Loucy (cell line): ENCODE measurements at regions not wholly inside any gene's neighbourhood (a gene's known extent, or its start where the extent isn't known, plus 50 kb on each side); places are given as distances from the start of the nearest gene placed in this dataset.

Experiments used
- H2AFZ ChIP-seq: fragments of 200-600 bp; sonication (generic); 2 replicates; pipeline ENCODE4 v1.6.0; 2016; ENCODE audit warnings: antibody characterized with exemption, mild to moderate bottlenecking, low read length, moderate library complexity
- H3F3A ChIP-seq: fragments of 200-600 bp; 2 replicates; pipeline ENCODE4 v1.6.0; 2016; ENCODE audit warnings: antibody characterized with exemption, low read depth, mild to moderate bottlenecking
- H3K27me3 ChIP-seq: fragments of 200-600 bp; sonication (generic); 2 replicates; pipeline ENCODE4 v1.6.1; 2014; ENCODE audit warnings: low read length, mild to moderate bottlenecking; ENCODE audit not compliant: insufficient read depth, poor library complexity, severe bottlenecking
- H3K36me3 ChIP-seq: fragments of 200-600 bp; sonication (generic); 2 replicates; pipeline ENCODE4 v1.6.1; 2016; ENCODE audit warnings: low read length; ENCODE audit not compliant: insufficient read depth
- H3K4me1 ChIP-seq: fragments of 200-600 bp; sonication (generic); 2 replicates; pipeline ENCODE4 v1.5.1; 2014; ENCODE audit warnings: low read length, mild to moderate bottlenecking; ENCODE audit not compliant: insufficient read depth, poor library complexity, severe bottlenecking
- H3K4me2 ChIP-seq: fragments of 200-600 bp; sonication (generic); 2 replicates; pipeline ENCODE4 v1.6.0; 2014; ENCODE audit warnings: antibody characterized with exemption, low read length, low read depth, mild to moderate bottlenecking; ENCODE audit not compliant: poor library complexity, severe bottlenecking
- H3K4me3 ChIP-seq: fragments of 200-600 bp; sonication (generic); 2 replicates; pipeline ENCODE4 v1.5.1; 2014; ENCODE audit warnings: low read length, mild to moderate bottlenecking, mixed read lengths; ENCODE audit not compliant: poor library complexity, severe bottlenecking
- H3K79me2 ChIP-seq: fragments of 200-600 bp; sonication (generic); 2 replicates; pipeline ENCODE4 v1.6.1; 2014; ENCODE audit warnings: low read length; ENCODE audit not compliant: insufficient read depth
- H3K9ac ChIP-seq: fragments of 200-600 bp; sonication (generic); 2 replicates; pipeline ENCODE4 v1.6.0; 2014; ENCODE audit warnings: mild to moderate bottlenecking, low read depth, low read length, moderate library complexity; ENCODE audit not compliant: poor library complexity, severe bottlenecking
- H3K9me2 ChIP-seq: fragments of 200-600 bp; sonication (generic); replicated peaks from 2 replicates; pipeline ENCODE4 v1.6.1; 2016; ENCODE audit warnings: low read depth, low read length, mixed read lengths
- H3K9me3 ChIP-seq: fragments of 200-600 bp; sonication (generic); 2 replicates; pipeline ENCODE4 v1.6.1; 2014; ENCODE audit warnings: mild to moderate bottlenecking, antibody characterized with exemption, low read length, low read depth; ENCODE audit not compliant: insufficient read depth
- H4K20me1 ChIP-seq: fragments of 200-600 bp; sonication (generic); 2 replicates; pipeline ENCODE4 v1.6.0; 2014; ENCODE audit warnings: antibody characterized with exemption, low read length, mild to moderate bottlenecking; ENCODE audit not compliant: insufficient read depth, poor library complexity, severe bottlenecking
- CTCF ChIP-seq: fragments of 200-600 bp; sonication (generic); conservative IDR thresholded peaks from 2 replicates; pipeline ENCODE4 v1.5.1; 2014; ENCODE audit warnings: mild to moderate bottlenecking, antibody characterized with exemption, low read length
- EZH2phosphoT487 ChIP-seq: fragments of 200-600 bp; IDR thresholded peaks from 2 replicates; pipeline ENCODE4 v1.6.1; 2018; ENCODE audit warnings: antibody characterized with exemption, mild to moderate bottlenecking, moderate library complexity, borderline replicate concordance

DNA sequence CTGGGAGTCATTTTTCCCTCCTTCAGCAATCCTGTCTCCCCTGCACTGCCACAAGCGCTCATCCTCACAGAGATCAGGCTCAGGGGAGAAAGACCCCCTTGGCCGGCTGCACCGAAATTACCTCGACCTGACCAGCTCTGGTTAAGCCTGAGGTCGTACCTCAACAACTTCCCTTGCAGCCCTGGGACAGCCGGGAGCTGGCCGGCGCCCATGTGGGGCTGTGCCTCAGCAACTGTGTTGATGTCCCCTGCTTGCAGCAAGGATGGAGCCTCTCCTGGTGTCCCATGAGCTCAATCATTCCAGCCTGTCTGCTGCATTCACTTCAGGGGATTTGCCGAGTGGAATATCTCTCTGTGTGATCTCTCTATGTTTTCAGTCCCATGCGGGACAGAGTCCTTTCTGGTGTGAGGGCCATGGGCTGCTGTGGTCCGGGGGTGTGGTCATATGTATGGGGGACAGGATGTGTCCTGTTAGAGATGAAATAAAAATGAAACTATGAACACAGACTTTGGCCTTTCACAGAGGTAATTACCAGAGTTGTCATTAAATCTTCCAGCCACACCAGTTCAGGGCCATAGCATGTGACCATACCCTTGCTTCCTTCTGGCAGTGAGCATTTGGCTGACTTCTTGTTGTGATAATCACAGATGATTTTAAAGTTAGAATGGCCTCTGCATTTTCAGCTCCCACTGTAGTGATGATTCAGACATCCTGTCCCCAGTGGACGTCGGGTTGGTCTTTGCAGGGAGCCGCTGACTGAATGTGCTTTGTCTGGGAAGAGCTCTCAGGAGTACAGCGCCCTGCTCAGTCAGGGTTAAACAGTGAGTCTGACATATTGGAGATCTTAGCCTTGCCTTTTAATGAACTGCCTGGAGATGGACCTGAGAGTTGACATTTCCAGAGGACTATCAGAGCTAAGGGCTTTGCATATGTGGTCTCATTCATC lies 405.9 kb downstream of the AACS start:
- Histone ChIP-seq H2AFZ (no peak overlapping the region), H3F3A (no peaks in the 10 kb centered on the region), H3K9me2 (no peaks in the 10 kb centered on the region), H4K20me1 (no peaks in the 10 kb centered on the region), H3K9me3 (no peaks in the 10 kb centered on the region), H3K4me1 (no peaks in the 10 kb centered on the region), H3K36me3 (no peaks in the 10 kb centered on the region), H3K27me3 (no peaks in the 10 kb centered on the region), H3K79me2 (no peaks in the 10 kb centered on the region), H3K4me3 (no peak overlapping the region), H3K9ac (no peak overlapping the region), H3K4me2 (no peak overlapping the region)
- TF ChIP-seq EZH2phosphoT487 (no peak), CTCF (no peak)

GRCh38 chr12:125473501-125473900 lies 408.3 kb downstream of the AACS start:
- no peak overlapping the region for H3K4me2 ChIP-seq
- no peak overlapping the region for H3K9ac ChIP-seq
- H3K9me2 ChIP-seq, result no peaks in the 10 kb centered on the region
- H2AFZ ChIP-seq, result no peak overlapping the region
- no peaks in the 10 kb centered on the region for H3K79me2 ChIP-seq
- no peaks in the 10 kb centered on the region for H4K20me1 ChIP-seq
- H3K27me3 ChIP-seq, result no peaks in the 10 kb centered on the region
- H3K36me3 ChIP-seq, result no peaks in the 10 kb centered on the region
- H3K4me1 ChIP-seq, result no peaks in the 10 kb centered on the region
- H3K9me3 ChIP-seq, result no peaks in the 10 kb centered on the region
- H3K4me3 ChIP-seq, result no peak overlapping the region
- TF ChIP-seq EZH2phosphoT487, result no peak
- TF ChIP-seq CTCF, result no peak
- H3F3A ChIP-seq, result no peaks in the 10 kb centered on the region

DNA sequence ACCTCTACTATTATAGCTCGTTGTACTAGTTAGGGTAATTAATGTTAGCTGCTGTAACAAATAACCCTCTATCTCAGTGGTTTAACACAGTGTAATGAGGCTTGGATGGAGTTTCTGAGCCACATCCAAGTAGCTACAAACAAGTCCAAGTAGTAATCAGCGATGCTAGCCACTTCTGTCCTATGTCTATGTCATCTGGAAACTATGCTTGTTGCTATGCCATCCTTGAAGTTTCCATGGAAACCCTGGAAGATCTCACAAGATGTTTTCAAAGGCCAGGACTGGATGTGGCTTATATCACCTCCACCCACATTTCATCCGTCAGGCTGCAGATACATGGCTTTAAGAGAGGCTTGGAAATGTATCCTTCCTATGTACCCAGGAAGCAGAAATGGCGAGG lies 422.1 kb downstream of the AACS start:
- Histone ChIP-seq H3K27me3 (no peaks in the 10 kb centered on the region), H3K4me1 (no peaks in the 10 kb centered on the region), H3K4me3 (no peak overlapping the region), H3K79me2 (no peaks in the 10 kb centered on the region), H3K4me2 (no peak overlapping the region), H3K9me3 (no peaks in the 10 kb centered on the region; the same call in 1 of the 2 replicates), H2AFZ (no peak overlapping the region), H4K20me1 (no peaks in the 10 kb centered on the region), H3K9me2 (no peaks in the 10 kb centered on the region), H3K9ac (no peak overlapping the region), H3F3A (no peaks in the 10 kb centered on the region), H3K36me3 (no peaks in the 10 kb centered on the region)
- TF ChIP-seq CTCF, result no peak
- TF ChIP-seq EZH2phosphoT487, result no peak
